CD8-positive, alpha-beta memory T cell (primary cell): ENCODE measurements at regions not wholly inside any gene's neighbourhood (a gene's known extent, or its start where the extent isn't known, plus 50 kb on each side); places are given as distances from the start of the nearest gene placed in this dataset.
"Not testable (repeated sequence)": the region's sequence is repeated elsewhere in the genome, so short reads cannot be mapped to it uniquely, and the experiment has no call there.

Experiments used
- CTCF ChIA-PET: fragments of 350-600 bp; sonication (Branson Sonifier 250); formaldehyde crosslinking; loops from one replicate; lab custom pipeline; 2021; ENCODE audit warnings: antibody characterized with exemption; lab: Charles Lee
- POLR2A ChIA-PET: fragments of 350-600 bp; sonication (Branson Sonifier 250); formaldehyde crosslinking; loops from one replicate; lab custom pipeline; 2021; ENCODE audit warnings: antibody characterized with exemption; lab: Charles Lee
- DNase-seq, 5 donors: peaks; one replicate each; pipeline versions ENCODE4 v3.0.0 to v3.0.0-alpha.2; 2020 to 2022; ENCODE audit warnings: mixed read lengths in 1 of 5
- H3K27ac ChIP-seq: one replicate; pipeline ENCODE4 v1.7.0; 2013; ENCODE audit warnings: low read depth, mild to moderate bottlenecking, low read length, moderate library complexity
- H3K27me3 ChIP-seq: 2 replicates; pipeline ENCODE4 v1.7.0; 2013; ENCODE audit warnings: low read length, mild to moderate bottlenecking; ENCODE audit not compliant: insufficient read depth, poor library complexity, severe bottlenecking
- H3K36me3 ChIP-seq: 2 replicates; pipeline ENCODE4 v1.7.0; 2013; ENCODE audit warnings: mild to moderate bottlenecking, low read length, moderate library complexity; ENCODE audit not compliant: insufficient read depth
- H3K4me1 ChIP-seq: 2 replicates; pipeline ENCODE4 v1.7.0; 2013; ENCODE audit warnings: mild to moderate bottlenecking, low read length, moderate library complexity; ENCODE audit not compliant: insufficient read depth
- H3K4me3 ChIP-seq: 2 replicates; pipeline ENCODE4 v1.7.0; 2013; ENCODE audit warnings: mild to moderate bottlenecking, low read length
- H3K9me3 ChIP-seq: 2 replicates; pipeline ENCODE4 v1.7.0; 2013; ENCODE audit warnings: mild to moderate bottlenecking, low read length
- H3K27ac Mint-ChIP-seq, 8 donors: one replicate each; pipeline ENCODE4 v1.8.0; 2020 to 2021; ENCODE audit warnings: mixed read lengths in 8 of 8, mild to moderate bottlenecking in 6 of 8, inconsistent platforms in 3 of 8, moderate library complexity in 3 of 8
- H3K27me3 Mint-ChIP-seq, 2 donors: one replicate each; pipeline ENCODE4 v1.8.0; 2020 to 2021; ENCODE audit warnings: mixed read lengths in 2 of 2, mild to moderate bottlenecking in 1 of 2, moderate library complexity in 1 of 2
- H3K36me3 Mint-ChIP-seq, 3 donors: one replicate each; pipeline ENCODE4 v1.8.0; 2020 to 2021; ENCODE audit warnings: mixed read lengths in 3 of 3, inconsistent platforms in 1 of 3, mild to moderate bottlenecking in 1 of 3
- H3K4me1 Mint-ChIP-seq, 3 donors: one replicate each; pipeline ENCODE4 v1.8.0; 2020 to 2021; ENCODE audit warnings: mixed read lengths in 3 of 3, inconsistent platforms in 1 of 3, mild to moderate bottlenecking in 1 of 3
- H3K4me3 Mint-ChIP-seq, 7 donors: one replicate each; pipeline ENCODE4 v1.8.0; 2020 to 2021; ENCODE audit warnings: mixed read lengths in 7 of 7, mild to moderate bottlenecking in 6 of 7, moderate library complexity in 4 of 7, inconsistent platforms in 2 of 7
- H3K9me3 Mint-ChIP-seq, 5 donors: one replicate each; pipeline ENCODE4 v1.8.0; 2020 to 2022; ENCODE audit warnings: mixed read lengths in 5 of 5, mild to moderate bottlenecking in 3 of 5, moderate library complexity in 2 of 5, inconsistent platforms in 1 of 5

DNA sequence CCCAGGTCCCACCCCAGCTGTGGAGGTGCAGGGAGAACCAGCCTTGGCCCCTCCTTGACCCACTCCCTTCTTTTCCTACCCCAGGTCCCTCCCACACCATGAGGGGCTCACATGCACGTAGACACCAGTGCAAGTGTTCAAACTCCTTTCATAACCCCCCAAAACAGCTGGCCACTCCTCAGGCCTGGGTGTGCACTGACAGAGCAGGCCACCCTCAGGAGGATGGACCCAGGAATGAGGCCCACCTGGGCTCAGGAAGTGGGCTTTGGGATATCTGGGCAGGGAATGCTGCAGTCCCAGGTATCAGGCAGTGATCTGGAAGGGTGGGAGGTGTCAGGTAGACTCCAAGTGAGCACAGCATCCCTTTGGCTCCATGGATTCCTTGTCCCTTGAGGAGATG is 723.8 kb downstream of the MATN1 start:
- H3K27ac Mint-ChIP-seq = no peak overlapping the region
- peaks cover 0 to 13% (median 11%) of the 10 kb centered on the region in 5 donors for H3K9me3 Mint-ChIP-seq
- H3K4me1 Mint-ChIP-seq = no peaks in the 10 kb centered on the region
- Histone ChIP-seq H3K27me3 (no peaks in the 10 kb centered on the region), H3K36me3 (no peaks in the 10 kb centered on the region), H3K4me3 (no peak overlapping the region), H3K9me3 (no peaks in the 10 kb centered on the region), H3K4me1 (no peaks in the 10 kb centered on the region), H3K27ac (no peak overlapping the region)
- H3K36me3 Mint-ChIP-seq = peaks cover 0 to 1% (median 0%) of the 10 kb centered on the region in 3 donors
- ChIA-PET POLR2A (no interaction called here), CTCF (no interaction called here)
- no peak for DNase-seq
- H3K27me3 Mint-ChIP-seq = peaks cover 0 to 2% of the 10 kb centered on the region in 2 donors
- no peak overlapping the region for H3K4me3 Mint-ChIP-seq

DNA sequence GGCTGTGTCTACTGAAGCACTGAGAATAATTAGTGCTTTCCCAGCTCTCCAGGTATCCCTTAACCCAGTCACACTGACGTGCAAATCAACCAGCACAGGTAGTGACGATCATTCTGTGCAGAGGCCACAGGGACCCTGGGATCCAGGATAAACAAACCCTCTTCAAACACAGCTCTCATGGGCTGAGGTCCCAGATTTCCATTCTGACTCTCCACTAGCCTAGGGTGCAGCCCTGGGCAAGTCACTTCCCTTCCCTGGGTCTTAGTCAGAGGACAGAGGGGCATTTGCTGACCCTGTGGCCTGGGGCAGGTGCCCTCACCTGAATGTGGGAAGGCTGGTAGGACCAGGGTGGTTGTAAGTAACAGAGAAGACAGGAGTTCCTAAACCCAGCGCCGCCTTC is 724.7 kb downstream of the MATN1 start:
- Mint-ChIP-seq H3K4me1 (no peaks in the 10 kb centered on the region), H3K4me3 (no peak overlapping the region), H3K36me3 (peaks cover 0 to 1% (median 0%) of the 10 kb centered on the region in 3 donors), H3K27me3 (peaks cover 0 to 2% of the 10 kb centered on the region in 2 donors), H3K27ac (no peak overlapping the region), H3K9me3 (peaks cover 7 to 21% (median 18%) of the 10 kb centered on the region in 5 donors)
- Histone ChIP-seq H3K36me3 (no peaks in the 10 kb centered on the region), H3K9me3 (no peaks in the 10 kb centered on the region), H3K4me1 (no peaks in the 10 kb centered on the region), H3K27ac (no peak overlapping the region), H3K27me3 (no peaks in the 10 kb centered on the region), H3K4me3 (no peak overlapping the region)
- POLR2A ChIA-PET = no interaction called here
- DNase-seq = no peak
- CTCF ChIA-PET = no interaction called here

DNA sequence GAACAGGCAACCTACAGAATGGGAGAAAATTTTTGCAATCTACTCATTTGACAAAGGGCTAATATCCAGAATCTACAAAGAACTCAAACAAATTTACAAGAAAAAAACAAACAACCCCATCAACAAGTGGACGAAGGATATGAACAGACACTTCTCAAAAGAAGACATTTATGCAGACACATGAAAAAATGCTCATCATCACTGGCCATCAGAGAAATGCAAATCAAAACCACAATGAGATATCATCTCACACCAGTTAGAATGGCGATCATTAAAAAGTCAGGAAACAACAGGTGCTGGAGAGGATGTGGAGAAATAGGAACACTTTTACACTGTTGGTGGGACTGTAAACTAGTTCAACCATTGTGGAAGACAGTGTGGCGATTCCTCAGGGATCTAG is 725.6 kb downstream of the MATN1 start:
- DNase-seq, H3K27me3 Mint-ChIP-seq, CTCF ChIA-PET, H3K36me3 Mint-ChIP-seq, H3K4me1 Mint-ChIP-seq, H3K27ac Mint-ChIP-seq, H3K4me3 ChIP-seq, POLR2A ChIA-PET, H3K4me3 Mint-ChIP-seq, H3K4me1 ChIP-seq, H3K27ac ChIP-seq, H3K9me3 ChIP-seq, H3K36me3 ChIP-seq, H3K27me3 ChIP-seq: not testable (repeated sequence)
- peaks cover 13 to 30% (median 26%) of the 10 kb centered on the region in 5 donors for H3K9me3 Mint-ChIP-seq

DNA sequence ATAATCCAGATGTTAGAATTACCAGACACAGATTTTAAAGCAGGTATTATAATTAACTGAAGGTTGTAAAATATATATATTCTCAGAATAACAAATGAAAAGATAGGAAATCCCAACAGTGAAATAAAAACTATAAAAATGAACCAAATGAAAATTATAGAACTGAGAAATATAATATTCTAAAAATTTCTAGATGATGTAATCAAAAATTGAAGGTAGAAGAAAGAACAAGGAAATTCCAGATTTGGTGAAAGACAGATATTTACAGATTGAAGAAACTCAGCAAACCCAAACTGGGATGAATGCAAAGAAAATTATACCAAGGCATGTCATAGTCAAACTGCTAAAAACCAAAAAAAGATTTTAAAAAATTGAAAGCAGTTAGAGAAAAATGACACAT is 729.4 kb downstream of the MATN1 start:
- no peak for DNase-seq

DNA sequence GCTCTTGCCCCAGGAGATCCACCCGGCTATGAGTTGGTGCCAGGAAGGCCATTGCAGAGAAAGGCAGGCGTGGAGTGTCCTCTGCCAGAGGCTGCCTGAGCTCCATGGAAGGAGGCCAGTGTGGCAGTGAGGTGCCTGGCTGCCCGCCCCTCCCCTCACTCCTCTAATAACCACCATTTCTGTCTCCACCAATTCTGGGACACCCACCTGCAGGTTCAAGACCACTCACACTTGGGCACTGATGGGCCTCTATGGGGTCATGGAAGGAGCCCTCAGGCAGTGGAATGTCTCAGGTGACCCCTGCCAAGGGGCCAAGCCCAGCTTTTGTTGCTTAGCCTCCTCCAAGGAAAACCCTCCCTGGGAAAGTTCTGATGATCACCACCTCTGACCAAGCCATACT is 731.6 kb downstream of the MATN1 start:
- ChIA-PET CTCF (interaction anchor here (0.7 kb wide), 1 partner anchor 9 kb away, joined by 3 read pairs; no protein-coding TSS in a partner anchor), POLR2A (no interaction called here)
- H3K4me1 Mint-ChIP-seq = no peaks in the 10 kb centered on the region

More for the DNA sequence above, 729.4 kb downstream of the MATN1 start:
- no peak overlapping the region for H3K27ac ChIP-seq
- no peak overlapping the region for H3K4me3 ChIP-seq
- POLR2A ChIA-PET = no interaction called here
- Mint-ChIP-seq H3K27ac (no peak overlapping the region), H3K36me3 (peaks cover 0 to 1% (median 0%) of the 10 kb centered on the region in 3 donors), H3K9me3 (peaks cover 19 to 30% (median 29%) of the 10 kb centered on the region in 5 donors), H3K4me3 (no peak overlapping the region), H3K27me3 (peaks cover 5% of the 10 kb centered on the region in 2 donors), H3K4me1 (no peaks in the 10 kb centered on the region)
- no peaks in the 10 kb centered on the region for H3K36me3 ChIP-seq
- no peaks in the 10 kb centered on the region for H3K27me3 ChIP-seq
- CTCF ChIA-PET = no interaction called here
- H3K4me1 ChIP-seq = no peaks in the 10 kb centered on the region
- no peaks in the 10 kb centered on the region for H3K9me3 ChIP-seq

DNA sequence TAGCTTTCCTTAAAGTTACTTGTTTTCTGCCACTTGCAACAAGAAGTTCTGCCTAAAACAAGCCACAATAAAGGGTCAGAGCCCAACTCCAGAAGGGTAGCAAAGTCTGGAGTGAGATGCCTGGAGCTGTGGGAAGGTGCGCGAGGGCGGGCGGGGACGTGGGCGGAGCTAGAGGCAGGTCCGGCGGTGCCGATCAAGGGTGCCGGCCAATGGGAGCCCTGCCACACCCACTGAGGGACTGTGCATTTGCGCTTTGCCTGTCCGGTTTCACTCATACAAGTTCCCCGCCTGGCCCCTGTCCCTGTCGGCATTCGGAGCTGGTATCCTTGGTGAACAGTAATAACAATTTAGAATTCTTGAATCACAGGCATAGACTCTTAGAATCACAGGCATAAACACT is 732.4 kb downstream of the MATN1 start:
- Histone ChIP-seq H3K27me3 (no peaks in the 10 kb centered on the region), H3K27ac (no peak overlapping the region), H3K36me3 (no peaks in the 10 kb centered on the region), H3K4me3 (no peak overlapping the region), H3K4me1 (no peaks in the 10 kb centered on the region), H3K9me3 (no peaks in the 10 kb centered on the region)
- ChIA-PET CTCF (no interaction called here), POLR2A (no interaction called here)
- H3K27me3 Mint-ChIP-seq = peaks cover 6 to 11% of the 10 kb centered on the region in 2 donors
- H3K36me3 Mint-ChIP-seq = peaks cover 0 to under 1% (median 0%) of the 10 kb centered on the region in 3 donors
- H3K4me3 Mint-ChIP-seq = no peak overlapping the region
- no peak for DNase-seq
- H3K9me3 Mint-ChIP-seq = peaks cover 19 to 29% (median 23%) of the 10 kb centered on the region in 5 donors
- H3K4me1 Mint-ChIP-seq = no peaks in the 10 kb centered on the region
- H3K27ac Mint-ChIP-seq = no peak overlapping the region

More for the DNA sequence above, 731.6 kb downstream of the MATN1 start:
- peaks cover 4 to 8% of the 10 kb centered on the region in 2 donors for H3K27me3 Mint-ChIP-seq
- no peak overlapping the region for H3K4me3 Mint-ChIP-seq
- no peak overlapping the region for H3K27ac Mint-ChIP-seq
- H3K9me3 ChIP-seq = no peaks in the 10 kb centered on the region
- H3K36me3 ChIP-seq = no peaks in the 10 kb centered on the region
- peaks cover 0 to 1% (median 0%) of the 10 kb centered on the region in 3 donors for H3K36me3 Mint-ChIP-seq
- peaks cover 19 to 30% (median 29%) of the 10 kb centered on the region in 5 donors for H3K9me3 Mint-ChIP-seq
- no peak overlapping the region for H3K27ac ChIP-seq
- no peak overlapping the region for H3K4me3 ChIP-seq
- no peak for DNase-seq
- H3K27me3 ChIP-seq = no peaks in the 10 kb centered on the region
- no peaks in the 10 kb centered on the region for H3K4me1 ChIP-seq

DNA sequence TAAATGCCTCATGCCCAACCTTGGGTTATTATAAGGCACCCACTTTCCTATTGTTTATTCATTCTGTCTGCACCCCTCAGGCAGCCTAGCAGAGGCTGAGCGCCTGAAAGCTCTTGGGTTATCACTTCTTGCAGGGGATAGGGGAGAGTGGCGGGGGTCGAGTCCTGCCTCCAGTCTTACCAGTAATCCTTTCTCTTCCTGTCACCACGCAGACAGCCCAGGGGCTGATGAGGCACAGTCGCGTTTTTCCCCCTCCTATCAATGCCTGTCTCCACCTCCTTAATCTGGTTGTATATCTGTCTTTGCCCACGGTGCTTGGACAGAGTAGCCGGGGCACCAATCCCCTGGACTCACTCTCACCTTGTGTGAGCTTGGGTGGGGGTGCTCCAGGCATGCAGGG is 733.1 kb downstream of the MATN1 start:
- H3K27ac ChIP-seq = no peak overlapping the region
- Mint-ChIP-seq H3K36me3 (no peaks in the 10 kb centered on the region), H3K4me3 (no peak overlapping the region), H3K27me3 (peaks cover 6 to 13% of the 10 kb centered on the region in 2 donors), H3K4me1 (no peaks in the 10 kb centered on the region), H3K27ac (no peak overlapping the region), H3K9me3 (peaks cover 19 to 26% (median 22%) of the 10 kb centered on the region in 5 donors)
- no peaks in the 10 kb centered on the region for H3K4me1 ChIP-seq
- no peaks in the 10 kb centered on the region for H3K9me3 ChIP-seq
- DNase-seq = no peak
- H3K36me3 ChIP-seq = no peaks in the 10 kb centered on the region
- no peak overlapping the region for H3K4me3 ChIP-seq
- ChIA-PET CTCF (no interaction called here), POLR2A (no interaction called here)
- H3K27me3 ChIP-seq = no peaks in the 10 kb centered on the region

DNA sequence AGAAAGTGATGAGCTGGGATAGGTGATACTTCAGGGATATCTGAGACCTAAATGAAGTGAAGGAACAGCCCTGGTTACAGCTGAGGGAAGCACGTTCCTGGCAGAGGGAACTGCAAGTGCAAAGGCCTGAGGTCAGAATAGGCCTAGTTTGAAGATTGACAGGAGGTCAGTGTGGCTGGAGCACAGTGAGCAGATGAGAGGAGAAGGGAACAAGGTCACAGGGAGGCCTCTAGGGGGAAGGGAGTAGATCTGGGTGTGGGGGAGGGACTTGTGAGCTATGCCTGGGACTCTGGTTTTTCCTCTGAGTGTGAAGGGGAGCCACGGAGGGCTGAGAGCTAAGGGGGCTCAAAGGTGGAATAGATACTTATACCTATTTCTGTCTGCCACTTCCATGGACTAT is 736.4 kb downstream of the MATN1 start:
- Mint-ChIP-seq H3K9me3 (peaks cover 0 to 5% (median 0%) of the 10 kb centered on the region in 5 donors), H3K4me1 (no peaks in the 10 kb centered on the region), H3K27me3 (peaks cover 10 to 35% of the 10 kb centered on the region in 2 donors), H3K36me3 (no peaks in the 10 kb centered on the region), H3K4me3 (no peak overlapping the region), H3K27ac (no peak overlapping the region)
- Histone ChIP-seq H3K27me3 (no peaks in the 10 kb centered on the region), H3K27ac (no peak overlapping the region), H3K4me3 (no peak overlapping the region), H3K9me3 (no peaks in the 10 kb centered on the region), H3K36me3 (no peaks in the 10 kb centered on the region), H3K4me1 (no peaks in the 10 kb centered on the region)
- DNase-seq = no peak
- POLR2A ChIA-PET = no interaction called here
- CTCF ChIA-PET = no interaction called here

DNA sequence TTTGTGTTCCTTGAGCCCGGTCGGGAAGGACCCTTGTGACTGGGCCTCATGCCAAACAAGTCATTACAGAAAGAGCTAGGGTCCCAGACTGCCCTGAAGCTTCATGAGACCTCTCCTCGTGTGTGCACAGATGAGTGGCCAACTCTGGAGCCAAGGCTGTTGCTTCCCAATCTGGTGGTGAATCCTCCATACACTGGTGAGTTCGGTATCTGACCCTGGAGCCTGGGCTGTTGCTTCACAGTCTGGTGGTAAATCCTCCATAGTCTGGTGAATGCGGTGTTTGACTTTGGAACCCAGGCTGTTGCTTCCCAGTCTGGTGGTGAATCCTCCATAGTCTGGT is 737.8 kb downstream of the MATN1 start:
- H3K36me3 ChIP-seq = no peaks in the 10 kb centered on the region
- no peaks in the 10 kb centered on the region for H3K9me3 ChIP-seq
- no peaks in the 10 kb centered on the region for H3K36me3 Mint-ChIP-seq
- no peaks in the 10 kb centered on the region for H3K27me3 ChIP-seq
- H3K4me1 Mint-ChIP-seq = no peaks in the 10 kb centered on the region
- no peaks in the 10 kb centered on the region for H3K4me1 ChIP-seq
- H3K27ac Mint-ChIP-seq = no peak overlapping the region
- peaks cover 0 to 5% (median 0%) of the 10 kb centered on the region in 5 donors for H3K9me3 Mint-ChIP-seq
- H3K27me3 Mint-ChIP-seq = peaks cover 17 to 44% of the 10 kb centered on the region in 2 donors
- no peak for DNase-seq
- H3K4me3 Mint-ChIP-seq = no peak overlapping the region
- no peak overlapping the region for H3K4me3 ChIP-seq
- H3K27ac ChIP-seq = no peak overlapping the region
- POLR2A ChIA-PET = no interaction called here
- CTCF ChIA-PET = no interaction called here
